DND-41 (cell line): ENCODE measurements at regions not wholly inside any gene's neighbourhood (a gene's known extent, or its start where the extent isn't known, plus 50 kb on each side); places are given as distances from the start of the nearest gene placed in this dataset.

Experiments used
- ATAC-seq: fragments of 200-7000 bp; cut with Tn5 transposase; 3 replicates; pipeline ENCODE4 v1.9.1; 2021; ENCODE audit warnings: low read depth; ENCODE audit not compliant: insufficient read depth
- DNase-seq: peaks from one replicate; pipeline ENCODE4 v3.0.0-alpha.2; 2020
- H2AFZ ChIP-seq: 2 replicates; pipeline ENCODE4 v1.6.0; 2012; ENCODE audit warnings: low read depth, low read length
- H3K27ac ChIP-seq: 2 replicates; pipeline ENCODE4 v1.5.1; 2012; ENCODE audit warnings: low read length, inconsistent platforms
- H3K27me3 ChIP-seq: fragments of 200-600 bp; sonication (generic); 2 replicates; pipeline ENCODE4 v1.6.0; 2012; ENCODE audit warnings: low read length, mild to moderate bottlenecking, inconsistent platforms; ENCODE audit not compliant: insufficient read depth, poor library complexity
- H3K36me3 ChIP-seq: 2 replicates; pipeline ENCODE4 v1.5.1; 2012; ENCODE audit warnings: low read length, inconsistent platforms; ENCODE audit not compliant: insufficient read depth
- H3K4me1 ChIP-seq: 2 replicates; pipeline ENCODE4 v1.5.1; 2012; ENCODE audit warnings: mild to moderate bottlenecking, low read length; ENCODE audit not compliant: insufficient read depth
- H3K4me2 ChIP-seq: 2 replicates; pipeline ENCODE4 v1.6.0; 2012; ENCODE audit warnings: mild to moderate bottlenecking, moderate library complexity, low read length, inconsistent platforms; ENCODE audit not compliant: insufficient read depth
- H3K4me3 ChIP-seq, 2 experiments: fragments of 200-600 bp in 1 of 2; shearing (Covaris generic) in 1 of 2; 2 replicates each; pipeline ENCODE4 v1.5.1; 2012 to 2016; ENCODE audit warnings: inconsistent platforms in 2 of 2, low read length in 2 of 2, mild to moderate bottlenecking in 2 of 2, low read depth in 1 of 2, moderate library complexity in 1 of 2
- H3K79me2 ChIP-seq: 2 replicates; pipeline ENCODE4 v1.6.0; 2012; ENCODE audit warnings: low read length, inconsistent platforms; ENCODE audit not compliant: insufficient read depth
- H3K9ac ChIP-seq: 2 replicates; pipeline ENCODE4 v1.6.0; 2012; ENCODE audit warnings: low read depth, mild to moderate bottlenecking, inconsistent platforms, low read length, moderate library complexity
- H3K9me3 ChIP-seq: 2 replicates; pipeline ENCODE4 v1.5.1; 2012; ENCODE audit warnings: low read length, moderate library complexity, mild to moderate bottlenecking, inconsistent platforms; ENCODE audit not compliant: insufficient read depth, severe bottlenecking
- H4K20me1 ChIP-seq: 2 replicates; pipeline ENCODE4 v1.6.0; 2012; ENCODE audit warnings: low read length; ENCODE audit not compliant: insufficient read depth
- CTCF ChIP-seq: IDR thresholded peaks from 2 replicates; pipeline ENCODE4 v1.5.1; 2012; ENCODE audit warnings: borderline replicate concordance, low read length, moderate library complexity, mild to moderate bottlenecking; ENCODE audit not compliant: poor library complexity, severe bottlenecking; ENCODE audit errors: extremely low read depth
- EZH2 ChIP-seq: IDR thresholded peaks from 3 replicates; pipeline ENCODE4 v1.6.1; 2012; ENCODE audit warnings: borderline replicate concordance, low read depth, mild to moderate bottlenecking, moderate library complexity, low read length, inconsistent platforms; ENCODE audit not compliant: severe bottlenecking

DNA sequence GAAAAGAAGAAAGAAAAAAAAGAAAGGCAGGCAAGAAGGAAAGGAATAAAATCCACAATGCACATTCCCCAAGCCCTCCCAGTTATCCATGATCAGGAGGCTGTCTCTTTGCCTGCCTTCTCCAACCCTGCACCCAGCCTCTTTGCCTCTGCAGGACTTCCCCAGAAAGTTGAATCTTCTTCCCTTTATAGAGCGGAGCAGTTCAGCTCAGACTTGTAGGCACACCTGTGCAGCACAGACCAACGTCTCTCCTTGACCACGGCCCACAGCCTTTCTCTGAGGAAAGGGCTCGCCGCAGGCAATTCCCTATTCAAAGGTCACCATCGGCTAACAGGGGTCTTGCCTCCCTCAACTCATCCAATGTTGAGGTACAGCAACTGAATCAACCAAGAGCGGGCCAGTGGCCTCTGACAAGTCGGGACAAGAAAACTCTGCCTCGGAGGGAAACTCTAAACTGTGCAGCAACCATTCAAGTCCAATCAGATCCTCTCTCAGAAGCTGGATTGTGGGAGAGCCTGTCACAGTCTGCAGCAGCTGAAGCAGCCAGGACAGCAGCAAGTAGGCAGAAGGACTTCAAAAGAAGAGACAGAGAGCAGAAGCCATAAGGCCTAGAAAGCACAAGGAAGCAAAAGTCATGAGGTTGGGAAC, 529.2 kb upstream of the JARID2 start:
- no peaks in the 10 kb centered on the region for H3K36me3 ChIP-seq
- H3K4me1 ChIP-seq: no peaks in the 10 kb centered on the region; the same call in 1 of the 2 replicates
- TF ChIP-seq EZH2: no peak
- TF ChIP-seq CTCF: no peak
- DNase-seq (no peak), ATAC-seq (no peak)
- H3K27ac ChIP-seq: peak overlapping the region; percentile 25; the same call in 1 of the 2 replicates
- no peaks in the 10 kb centered on the region for H3K79me2 ChIP-seq
- no peak overlapping the region for H3K4me2 ChIP-seq
- no peak overlapping the region for H3K4me3 ChIP-seq
- H3K27me3 ChIP-seq: no peaks in the 10 kb centered on the region
- H3K9ac ChIP-seq: no peak overlapping the region
- no peaks in the 10 kb centered on the region for H3K9me3 ChIP-seq
- H4K20me1 ChIP-seq: no peaks in the 10 kb centered on the region
- H2AFZ ChIP-seq: peak overlapping the region; percentile 43; the same call in 1 of the 2 replicates

GRCh38 chr6:14717307-14717706, 528.6 kb upstream of the JARID2 start:
- TF ChIP-seq EZH2: no peak
- TF ChIP-seq CTCF: no peak
- Histone ChIP-seq H3K9me3 (no peaks in the 10 kb centered on the region), H3K27ac (0 out of 2 replicates have a peak overlapping the region, but pooled peaks have one; percentile 25), H4K20me1 (no peaks in the 10 kb centered on the region), H3K36me3 (no peaks in the 10 kb centered on the region), H3K9ac (no peak overlapping the region), H3K4me1 (no peaks in the 10 kb centered on the region; the same call in 1 of the 2 replicates), H3K79me2 (no peaks in the 10 kb centered on the region), H3K27me3 (no peaks in the 10 kb centered on the region), H3K4me2 (no peak overlapping the region), H2AFZ (no peak overlapping the region), H3K4me3 (no peak overlapping the region)
- ATAC-seq (no peak), DNase-seq (no peak)

GRCh38 chr6:14718861-14719260, 527.0 kb upstream of the JARID2 start:
- Histone ChIP-seq H3K9ac (no peak overlapping the region), H3K4me3 (no peak overlapping the region), H4K20me1 (no peaks in the 10 kb centered on the region), H3K4me2 (no peak overlapping the region), H2AFZ (no peak overlapping the region), H3K79me2 (no peaks in the 10 kb centered on the region), H3K36me3 (no peaks in the 10 kb centered on the region), H3K27me3 (no peaks in the 10 kb centered on the region), H3K27ac (no peak overlapping the region), H3K9me3 (no peaks in the 10 kb centered on the region), H3K4me1 (peaks cover 3% of the 10 kb centered on the region; the same call in 1 of the 2 replicates)
- ATAC-seq: no peak
- no peak for DNase-seq
- no peak for TF ChIP-seq EZH2

- no peaks in the 10 kb centered on the region for H4K20me1 ChIP-seq
- no peaks in the 10 kb centered on the region for H3K9me3 ChIP-seq
- no peak overlapping the region for H3K9ac ChIP-seq
- H3K4me1 ChIP-seq: peaks cover 3% of the 10 kb centered on the region; the same call in 1 of the 2 replicates
- H3K27ac ChIP-seq: no peak overlapping the region
- DNase-seq (no peak), ATAC-seq (no peak)
- no peaks in the 10 kb centered on the region for H3K36me3 ChIP-seq
- no peak overlapping the region for H3K4me2 ChIP-seq
- no peaks in the 10 kb centered on the region for H3K27me3 ChIP-seq
- H3K4me3 ChIP-seq: no peak overlapping the region
- TF ChIP-seq CTCF: no peak
- TF ChIP-seq EZH2: no peak
- H2AFZ ChIP-seq: no peak overlapping the region
- H3K79me2 ChIP-seq: no peaks in the 10 kb centered on the region
Measured at GRCh38 chr6:14719270-14719669, 526.6 kb upstream of the JARID2 start.
